ENCODE measurements at regions not wholly inside any gene's neighbourhood (a gene's known extent, or its start where the extent isn't known, plus 50 kb on each side); places are given as distances from the start of the nearest gene placed in this dataset.
"Not testable (repeated sequence)": the region's sequence is repeated elsewhere in the genome, so short reads cannot be mapped to it uniquely, and the experiment has no call there.

- no peak for DNase-seq (ENCODE audit: low read depth)
These were observed 57.6 kb downstream of the CCDC59 start for GRCh38 chr12:82300611-82301010.

- DNase-seq (ENCODE audit: low read depth): no peak
These were observed 58.7 kb downstream of the CCDC59 start for GRCh38 chr12:82299319-82300025.

- no peak for DNase-seq (ENCODE audit: low read depth)
These were observed 67.8 kb downstream of the CCDC59 start for GRCh38 chr12:82290415-82290814.

GRCh38 chr12:82281335-82281734 lies 76.9 kb downstream of the CCDC59 start:
- DNase-seq (ENCODE audit: low read depth): not testable (repeated sequence)

GRCh38 chr12:82279536-82280058 lies 78.6 kb downstream of the CCDC59 start:
- no peak for DNase-seq (ENCODE audit: low read depth)

- DNase-seq (ENCODE audit: low read depth): no peak
These were observed 80.6 kb downstream of the CCDC59 start for GRCh38 chr12:82277582-82277981.

GRCh38 chr12:82242729-82243128 lies 115.5 kb downstream of the CCDC59 start:
- no peak for DNase-seq (ENCODE audit: low read depth)

- no peak for DNase-seq (ENCODE audit: low read depth)
These were observed 132.3 kb downstream of the CCDC59 start for GRCh38 chr12:82225871-82226270.

- DNase-seq (ENCODE audit: low read depth): no peak
These were observed 134.8 kb downstream of the CCDC59 start for GRCh38 chr12:82223426-82223825.

- DNase-seq (ENCODE audit: low read depth): no peak
These were observed 141.7 kb downstream of the CCDC59 start for GRCh38 chr12:82216475-82216874.

- DNase-seq (ENCODE audit: low read depth): no peak
These were observed 144.4 kb downstream of the CCDC59 start for GRCh38 chr12:82213761-82214160.

- DNase-seq (ENCODE audit: low read depth): no peak
These were observed 147.3 kb downstream of the CCDC59 start for GRCh38 chr12:82210882-82211281.

GRCh38 chr12:82209533-82209932 lies 148.7 kb downstream of the CCDC59 start:
- DNase-seq (ENCODE audit: low read depth): no peak

- DNase-seq (ENCODE audit: low read depth): no peak
These were observed 150.6 kb downstream of the CCDC59 start for GRCh38 chr12:82207556-82207955.

- no peak for DNase-seq (ENCODE audit: low read depth)
These were observed 155.1 kb downstream of the CCDC59 start for GRCh38 chr12:82203086-82203485.

- DNase-seq (ENCODE audit: low read depth): no peak
These were observed 170.6 kb downstream of the CCDC59 start for GRCh38 chr12:82187595-82187994.

- DNase-seq (ENCODE audit: low read depth): no peak
These were observed 171.2 kb downstream of the CCDC59 start for GRCh38 chr12:82187011-82187410.

- DNase-seq (ENCODE audit: low read depth): no peak
These were observed 171.9 kb downstream of the CCDC59 start for GRCh38 chr12:82186282-82186681.

GRCh38 chr12:82184844-82185243 lies 173.3 kb downstream of the CCDC59 start:
- no peak for DNase-seq (ENCODE audit: low read depth)

- DNase-seq (ENCODE audit: low read depth): peak; percentile 4
These were observed 175.5 kb downstream of the CCDC59 start for GRCh38 chr12:82182601-82183190.

GRCh38 chr12:82176761-82177490 lies 181.3 kb downstream of the CCDC59 start:
- no peak for DNase-seq (ENCODE audit: low read depth)

GRCh38 chr12:82176026-82176425 lies 182.2 kb downstream of the CCDC59 start:
- DNase-seq (ENCODE audit: low read depth): no peak

GRCh38 chr12:82174936-82175335 lies 183.3 kb downstream of the CCDC59 start:
- no peak for DNase-seq (ENCODE audit: low read depth)

Data from ELR (cell line).